B cell (primary cell): ENCODE measurements at regions not wholly inside any gene's neighbourhood (a gene's known extent, or its start where the extent isn't known, plus 50 kb on each side); places are given as distances from the start of the nearest gene placed in this dataset.

Experiments used
- EZH2 ChIP-seq: IDR thresholded peaks from 2 replicates; pipeline ENCODE4 v1.6.1; 2012; ENCODE audit warnings: borderline replicate concordance, low read depth, mild to moderate bottlenecking, moderate library complexity, low read length; ENCODE audit not compliant: insufficient read depth, poor library complexity, severe bottlenecking
- TF ChIP-seq, protein P1 (sequence below): fragments of 200-600 bp; IDR thresholded peaks from one replicate; pipeline ENCODE4 v1.8.0; 2022; ENCODE audit warnings: antibody characterized with exemption, mild to moderate bottlenecking

GRCh38 chr13:74243637-74244526 lies 109.7 kb upstream of the KLF12 start:
- TF ChIP-seq EZH2, result no peak
- TF ChIP-seq, protein P1, sequence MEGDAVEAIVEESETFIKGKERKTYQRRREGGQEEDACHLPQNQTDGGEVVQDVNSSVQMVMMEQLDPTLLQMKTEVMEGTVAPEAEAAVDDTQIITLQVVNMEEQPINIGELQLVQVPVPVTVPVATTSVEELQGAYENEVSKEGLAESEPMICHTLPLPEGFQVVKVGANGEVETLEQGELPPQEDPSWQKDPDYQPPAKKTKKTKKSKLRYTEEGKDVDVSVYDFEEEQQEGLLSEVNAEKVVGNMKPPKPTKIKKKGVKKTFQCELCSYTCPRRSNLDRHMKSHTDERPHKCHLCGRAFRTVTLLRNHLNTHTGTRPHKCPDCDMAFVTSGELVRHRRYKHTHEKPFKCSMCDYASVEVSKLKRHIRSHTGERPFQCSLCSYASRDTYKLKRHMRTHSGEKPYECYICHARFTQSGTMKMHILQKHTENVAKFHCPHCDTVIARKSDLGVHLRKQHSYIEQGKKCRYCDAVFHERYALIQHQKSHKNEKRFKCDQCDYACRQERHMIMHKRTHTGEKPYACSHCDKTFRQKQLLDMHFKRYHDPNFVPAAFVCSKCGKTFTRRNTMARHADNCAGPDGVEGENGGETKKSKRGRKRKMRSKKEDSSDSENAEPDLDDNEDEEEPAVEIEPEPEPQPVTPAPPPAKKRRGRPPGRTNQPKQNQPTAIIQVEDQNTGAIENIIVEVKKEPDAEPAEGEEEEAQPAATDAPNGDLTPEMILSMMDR, result no peak
